ENCODE measurements at regions not wholly inside any gene's neighbourhood (a gene's known extent, or its start where the extent isn't known, plus 50 kb on each side); places are given as distances from the start of the nearest gene placed in this dataset.

- no peak for DNase-seq
- Histone ChIP-seq H3K4me1 (ENCODE audit: control insufficient read depth, insufficient read depth, low read length) (peaks cover 3% of the 10 kb centered on the region), H3K9ac (ENCODE audit: extremely low read depth, low read length, poor library complexity, severe bottlenecking) (no peak overlapping the region), H3K4me3 (ENCODE audit: low read length) (no peak overlapping the region), H3K27me3 (ENCODE audit: control insufficient read depth, insufficient read depth, low read length, poor library complexity, severe bottlenecking) (no peaks in the 10 kb centered on the region), H3K36me3 (ENCODE audit: control insufficient read depth, insufficient read depth, low read length) (no peaks in the 10 kb centered on the region), H3K9me3 (ENCODE audit: control insufficient read depth, low read length) (no peaks in the 10 kb centered on the region), H3K27ac (ENCODE audit: low read depth, low read length) (no peak overlapping the region)
- peaks cover 8% of the 10 kb centered on the region for H3K4me1 Mint-ChIP-seq
- H3K36me3 Mint-ChIP-seq (ENCODE audit: low read depth): peaks cover 8% of the 10 kb centered on the region
- no peak overlapping the region for H3K4me3 Mint-ChIP-seq
- 100% methylated on average over 1 of the region's 1 CpG; no CpG with 5 or more reads in 1 of the 2 experiments for WGBS, 2 experiments (ENCODE audit: insufficient coverage in 1 of 2, insufficient read length in 1 of 2)
- no peaks in the 10 kb centered on the region for H3K27me3 Mint-ChIP-seq (ENCODE audit: insufficient read depth)
- TF ChIP-seq, protein P1, sequence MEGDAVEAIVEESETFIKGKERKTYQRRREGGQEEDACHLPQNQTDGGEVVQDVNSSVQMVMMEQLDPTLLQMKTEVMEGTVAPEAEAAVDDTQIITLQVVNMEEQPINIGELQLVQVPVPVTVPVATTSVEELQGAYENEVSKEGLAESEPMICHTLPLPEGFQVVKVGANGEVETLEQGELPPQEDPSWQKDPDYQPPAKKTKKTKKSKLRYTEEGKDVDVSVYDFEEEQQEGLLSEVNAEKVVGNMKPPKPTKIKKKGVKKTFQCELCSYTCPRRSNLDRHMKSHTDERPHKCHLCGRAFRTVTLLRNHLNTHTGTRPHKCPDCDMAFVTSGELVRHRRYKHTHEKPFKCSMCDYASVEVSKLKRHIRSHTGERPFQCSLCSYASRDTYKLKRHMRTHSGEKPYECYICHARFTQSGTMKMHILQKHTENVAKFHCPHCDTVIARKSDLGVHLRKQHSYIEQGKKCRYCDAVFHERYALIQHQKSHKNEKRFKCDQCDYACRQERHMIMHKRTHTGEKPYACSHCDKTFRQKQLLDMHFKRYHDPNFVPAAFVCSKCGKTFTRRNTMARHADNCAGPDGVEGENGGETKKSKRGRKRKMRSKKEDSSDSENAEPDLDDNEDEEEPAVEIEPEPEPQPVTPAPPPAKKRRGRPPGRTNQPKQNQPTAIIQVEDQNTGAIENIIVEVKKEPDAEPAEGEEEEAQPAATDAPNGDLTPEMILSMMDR (conservative IDR thresholded peaks at IDR 0.05): no peak
- no peaks in the 10 kb centered on the region for H3K9me3 Mint-ChIP-seq
- H3K27ac Mint-ChIP-seq: no peak overlapping the region
Measured at GRCh38 chr6:22205266-22205665, 91.6 kb downstream of the PRL start.

DNA sequence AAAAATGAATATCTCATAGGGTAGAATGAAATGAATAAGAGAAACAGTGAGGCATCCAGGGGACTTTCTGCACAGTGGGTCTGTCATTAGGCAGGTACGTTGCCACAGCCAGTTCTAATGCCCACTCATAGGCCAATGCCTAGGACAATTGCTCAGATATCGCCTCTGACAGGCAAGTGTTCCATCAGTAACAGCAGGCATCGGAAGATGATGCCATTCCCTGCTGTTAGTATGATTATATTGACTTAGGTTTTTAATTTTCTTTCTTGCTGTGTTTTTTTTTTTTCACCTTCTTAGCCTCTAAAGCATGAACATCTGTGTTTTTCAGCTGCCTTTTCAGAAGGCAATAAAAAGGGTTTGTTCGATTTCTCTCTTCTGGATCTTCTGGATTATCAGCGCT lies 90.7 kb downstream of the PRL start:
- Histone ChIP-seq H3K9ac (ENCODE audit: extremely low read depth, low read length, poor library complexity, severe bottlenecking) (no peak overlapping the region), H3K4me3 (ENCODE audit: low read length) (no peak overlapping the region), H3K4me1 (ENCODE audit: control insufficient read depth, insufficient read depth, low read length) (peaks cover 3% of the 10 kb centered on the region), H3K27ac (ENCODE audit: low read depth, low read length) (no peak overlapping the region), H3K9me3 (ENCODE audit: control insufficient read depth, low read length) (no peaks in the 10 kb centered on the region), H3K27me3 (ENCODE audit: control insufficient read depth, insufficient read depth, low read length, poor library complexity, severe bottlenecking) (no peaks in the 10 kb centered on the region), H3K36me3 (ENCODE audit: control insufficient read depth, insufficient read depth, low read length) (no peaks in the 10 kb centered on the region)
- WGBS, 2 experiments (ENCODE audit: insufficient coverage in 1 of 2, insufficient read length in 1 of 2): 94% methylated on average over 4 to 5 of the region's 5 CpGs
- TF ChIP-seq, protein P1 (conservative IDR thresholded peaks at IDR 0.05): no peak
- Mint-ChIP-seq H3K4me3 (no peak overlapping the region), H3K27ac (no peak overlapping the region), H3K36me3 (ENCODE audit: low read depth) (peaks cover 8% of the 10 kb centered on the region), H3K9me3 (no peaks in the 10 kb centered on the region), H3K4me1 (peaks cover 8% of the 10 kb centered on the region), H3K27me3 (ENCODE audit: insufficient read depth) (no peaks in the 10 kb centered on the region)
- no peak for DNase-seq

- H3K27me3 ChIP-seq (ENCODE audit: control insufficient read depth, insufficient read depth, low read length, poor library complexity, severe bottlenecking): no peaks in the 10 kb centered on the region
- H3K4me3 Mint-ChIP-seq: no peak overlapping the region
- no peaks in the 10 kb centered on the region for H3K27me3 Mint-ChIP-seq (ENCODE audit: insufficient read depth)
- H3K9me3 Mint-ChIP-seq: no peaks in the 10 kb centered on the region
- peaks cover 8% of the 10 kb centered on the region for H3K4me1 Mint-ChIP-seq
- TF ChIP-seq, protein P1 (conservative IDR thresholded peaks at IDR 0.05): no peak
- DNase-seq: no peak
- no peak overlapping the region for H3K9ac ChIP-seq (ENCODE audit: extremely low read depth, low read length, poor library complexity, severe bottlenecking)
- H3K27ac Mint-ChIP-seq: no peak overlapping the region
- H3K36me3 Mint-ChIP-seq (ENCODE audit: low read depth): peaks cover 6% of the 10 kb centered on the region
- H3K9me3 ChIP-seq (ENCODE audit: control insufficient read depth, low read length): no peaks in the 10 kb centered on the region
- H3K36me3 ChIP-seq (ENCODE audit: control insufficient read depth, insufficient read depth, low read length): no peaks in the 10 kb centered on the region
- 97% methylated on average over 1 of the region's 1 CpG; no CpG with 5 or more reads in 1 of the 2 experiments for WGBS, 2 experiments (ENCODE audit: insufficient coverage in 1 of 2, insufficient read length in 1 of 2)
- H3K27ac ChIP-seq (ENCODE audit: low read depth, low read length): peak overlapping the region; percentile 39
- H3K4me3 ChIP-seq (ENCODE audit: low read length): no peak overlapping the region
- H3K4me1 ChIP-seq (ENCODE audit: control insufficient read depth, insufficient read depth, low read length): peaks cover 3% of the 10 kb centered on the region
Measured at GRCh38 chr6:22208026-22208425, 88.8 kb downstream of the PRL start.

All from endodermal cell (in vitro differentiated cells).